Ishikawa (cell line): ENCODE measurements at regions not wholly inside any gene's neighbourhood (a gene's known extent, or its start where the extent isn't known, plus 50 kb on each side); places are given as distances from the start of the nearest gene placed in this dataset.

Experiments used
- CEBPB ChIP-seq: IDR thresholded peaks from 2 replicates; pipeline ENCODE4 v1.6.1; 2012
- CREB1 ChIP-seq: IDR thresholded peaks from 2 replicates; pipeline ENCODE4 v1.6.1; 2012; ENCODE audit warnings: low read depth
- EP300 ChIP-seq: IDR thresholded peaks from 2 replicates; pipeline ENCODE4 v1.6.1; 2012; ENCODE audit warnings: borderline replicate concordance
- FOXM1 ChIP-seq: IDR thresholded peaks from 2 replicates; pipeline ENCODE4 v1.6.1; 2012; ENCODE audit warnings: low read depth, borderline replicate concordance
- NFIC ChIP-seq: IDR thresholded peaks from 2 replicates; pipeline ENCODE4 v1.6.1; 2012
- RAD21 ChIP-seq: IDR thresholded peaks from 2 replicates; pipeline ENCODE4 v1.6.1; 2012; ENCODE audit warnings: low read depth
- TAF1 ChIP-seq: IDR thresholded peaks from 2 replicates; pipeline ENCODE4 v1.6.1; 2012; ENCODE audit warnings: low read depth, mild to moderate bottlenecking
- TCF12 ChIP-seq: IDR thresholded peaks from 2 replicates; pipeline ENCODE4 v1.6.1; 2012; ENCODE audit warnings: low read depth
- TEAD4 ChIP-seq: IDR thresholded peaks from 2 replicates; pipeline ENCODE4 v1.6.1; 2012
- YY1 ChIP-seq: IDR thresholded peaks from 2 replicates; pipeline ENCODE4 v1.6.1; 2012; ENCODE audit warnings: low read depth
- ZBTB7A ChIP-seq: IDR thresholded peaks from 2 replicates; pipeline ENCODE4 v1.6.1; 2012; ENCODE audit warnings: low read depth
- TF ChIP-seq, protein P1 (sequence below): IDR thresholded peaks from 2 replicates; pipeline ENCODE4 v1.6.1; 2012
- TF ChIP-seq, protein P2 (sequence below): IDR thresholded peaks from 2 replicates; pipeline ENCODE4 v1.6.1; 2012; ENCODE audit warnings: low read depth, mild to moderate bottlenecking

DNA sequence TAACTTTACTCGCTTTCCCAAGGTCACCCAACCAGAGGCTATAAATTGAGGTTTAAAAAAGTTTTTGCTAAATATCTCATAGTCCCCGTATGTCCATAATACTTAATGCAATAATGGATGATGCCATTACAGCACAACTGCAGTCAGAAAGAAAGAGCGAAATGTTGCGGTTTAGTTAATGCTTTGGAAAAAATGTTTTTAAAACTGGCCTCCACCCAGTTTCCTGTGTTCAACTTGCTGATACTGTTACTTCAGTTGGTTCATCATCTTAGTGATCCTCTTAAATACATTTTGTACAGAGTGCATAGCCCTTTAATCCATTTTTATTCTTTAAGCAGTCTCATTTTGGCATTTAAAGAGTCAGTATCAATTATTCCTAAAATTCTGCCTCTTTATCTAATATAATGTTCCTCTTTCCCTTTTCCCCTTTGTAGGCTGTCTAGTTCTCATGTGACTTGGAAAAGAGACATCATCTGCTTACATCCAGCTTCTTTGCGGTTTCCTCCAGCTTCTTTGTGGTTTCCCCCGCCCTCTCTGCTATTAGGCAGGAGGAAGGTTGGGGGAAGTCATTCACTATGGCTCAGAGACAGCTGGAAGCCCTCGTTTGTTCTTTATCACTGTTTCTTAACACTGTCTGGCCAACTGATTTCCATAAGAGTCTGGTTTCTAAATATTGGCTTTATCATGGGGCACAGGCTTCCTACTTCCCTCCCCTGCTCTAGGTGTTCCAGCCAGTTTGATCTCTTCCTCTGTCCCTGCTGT is 154.3 kb downstream of the GOLIM4 start:
- TF ChIP-seq EP300 = no peak
- TF ChIP-seq, protein P1, sequence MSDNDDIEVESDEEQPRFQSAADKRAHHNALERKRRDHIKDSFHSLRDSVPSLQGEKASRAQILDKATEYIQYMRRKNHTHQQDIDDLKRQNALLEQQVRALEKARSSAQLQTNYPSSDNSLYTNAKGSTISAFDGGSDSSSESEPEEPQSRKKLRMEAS = no peak
- TF ChIP-seq TCF12 = no peak
- TF ChIP-seq CEBPB = no peak
- no peak for TF ChIP-seq YY1
- TF ChIP-seq ZBTB7A = no peak
- TF ChIP-seq CREB1 = no peak
- TF ChIP-seq, protein P2, sequence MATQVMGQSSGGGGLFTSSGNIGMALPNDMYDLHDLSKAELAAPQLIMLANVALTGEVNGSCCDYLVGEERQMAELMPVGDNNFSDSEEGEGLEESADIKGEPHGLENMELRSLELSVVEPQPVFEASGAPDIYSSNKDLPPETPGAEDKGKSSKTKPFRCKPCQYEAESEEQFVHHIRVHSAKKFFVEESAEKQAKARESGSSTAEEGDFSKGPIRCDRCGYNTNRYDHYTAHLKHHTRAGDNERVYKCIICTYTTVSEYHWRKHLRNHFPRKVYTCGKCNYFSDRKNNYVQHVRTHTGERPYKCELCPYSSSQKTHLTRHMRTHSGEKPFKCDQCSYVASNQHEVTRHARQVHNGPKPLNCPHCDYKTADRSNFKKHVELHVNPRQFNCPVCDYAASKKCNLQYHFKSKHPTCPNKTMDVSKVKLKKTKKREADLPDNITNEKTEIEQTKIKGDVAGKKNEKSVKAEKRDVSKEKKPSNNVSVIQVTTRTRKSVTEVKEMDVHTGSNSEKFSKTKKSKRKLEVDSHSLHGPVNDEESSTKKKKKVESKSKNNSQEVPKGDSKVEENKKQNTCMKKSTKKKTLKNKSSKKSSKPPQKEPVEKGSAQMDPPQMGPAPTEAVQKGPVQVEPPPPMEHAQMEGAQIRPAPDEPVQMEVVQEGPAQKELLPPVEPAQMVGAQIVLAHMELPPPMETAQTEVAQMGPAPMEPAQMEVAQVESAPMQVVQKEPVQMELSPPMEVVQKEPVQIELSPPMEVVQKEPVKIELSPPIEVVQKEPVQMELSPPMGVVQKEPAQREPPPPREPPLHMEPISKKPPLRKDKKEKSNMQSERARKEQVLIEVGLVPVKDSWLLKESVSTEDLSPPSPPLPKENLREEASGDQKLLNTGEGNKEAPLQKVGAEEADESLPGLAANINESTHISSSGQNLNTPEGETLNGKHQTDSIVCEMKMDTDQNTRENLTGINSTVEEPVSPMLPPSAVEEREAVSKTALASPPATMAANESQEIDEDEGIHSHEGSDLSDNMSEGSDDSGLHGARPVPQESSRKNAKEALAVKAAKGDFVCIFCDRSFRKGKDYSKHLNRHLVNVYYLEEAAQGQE = no peak
- no peak for TF ChIP-seq NFIC
- TF ChIP-seq RAD21 = no peak
- TF ChIP-seq FOXM1 = no peak
- TF ChIP-seq TAF1 = no peak
- TF ChIP-seq TEAD4 = no peak
